ENCODE measurements at regions not wholly inside any gene's neighbourhood (a gene's known extent, or its start where the extent isn't known, plus 50 kb on each side); places are given as distances from the start of the nearest gene placed in this dataset.

GRCh38 chr6:163668061-163668426, 253.5 kb downstream of the QKI start:
- DNase-seq = no peak

DNA sequence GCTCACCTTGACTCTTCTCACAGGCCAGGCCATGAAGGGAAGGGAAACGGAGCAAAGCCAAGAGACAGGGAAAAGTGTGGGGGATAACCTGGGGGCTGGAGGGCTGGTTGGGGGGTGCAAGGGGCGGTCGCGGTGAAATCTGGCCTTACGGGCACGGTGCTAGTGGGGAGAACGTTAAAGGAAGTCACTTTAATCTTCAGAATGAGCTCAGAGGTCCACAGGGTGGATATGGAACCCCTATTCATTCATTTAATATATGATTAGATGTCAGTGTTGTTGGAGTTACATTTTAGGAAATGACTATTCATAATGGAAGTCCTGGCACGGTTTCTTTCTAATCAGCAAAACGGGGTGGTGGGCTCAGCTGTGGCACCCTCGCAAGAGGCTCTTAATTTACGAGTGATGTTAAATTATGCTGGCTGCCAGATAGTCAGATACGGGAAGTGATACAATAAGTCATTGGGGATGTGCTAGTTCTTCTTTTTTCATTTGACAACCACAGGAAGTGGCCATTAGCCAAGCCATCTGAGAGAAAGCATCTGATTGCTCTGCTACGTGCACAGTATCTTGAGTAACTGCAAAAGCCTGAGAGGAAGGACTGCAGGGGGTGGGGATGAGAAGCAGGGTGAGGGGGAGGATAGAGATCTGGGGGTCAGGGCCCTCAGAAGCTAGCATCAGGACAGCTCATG, 253.0 kb downstream of the QKI start:
- peak in 2 of 5 experiments; percentile 17 to 43 for DNase-seq

GRCh38 chr6:163665464-163665863, 250.9 kb downstream of the QKI start:
- no peak for DNase-seq

DNA sequence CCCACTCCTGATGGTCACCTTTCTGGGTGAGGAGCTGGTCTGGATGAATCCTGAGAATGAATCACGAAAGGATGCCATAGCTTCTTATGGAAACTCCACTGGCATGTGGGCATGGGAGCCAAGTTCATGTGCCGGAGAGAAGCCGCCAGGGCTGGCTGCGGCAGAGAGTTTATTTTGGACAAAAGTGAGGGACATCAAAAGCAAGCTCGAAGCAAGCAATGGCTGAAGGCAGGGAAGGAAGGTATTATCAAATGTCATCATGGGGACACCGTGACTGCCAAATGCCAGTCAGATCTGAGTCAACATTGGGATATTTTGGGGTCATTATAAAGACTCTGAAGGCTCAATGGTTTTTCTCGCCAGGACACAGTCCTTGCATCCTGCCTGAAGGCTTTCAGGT, 249.1 kb downstream of the QKI start:
- DNase-seq = no peak

DNA sequence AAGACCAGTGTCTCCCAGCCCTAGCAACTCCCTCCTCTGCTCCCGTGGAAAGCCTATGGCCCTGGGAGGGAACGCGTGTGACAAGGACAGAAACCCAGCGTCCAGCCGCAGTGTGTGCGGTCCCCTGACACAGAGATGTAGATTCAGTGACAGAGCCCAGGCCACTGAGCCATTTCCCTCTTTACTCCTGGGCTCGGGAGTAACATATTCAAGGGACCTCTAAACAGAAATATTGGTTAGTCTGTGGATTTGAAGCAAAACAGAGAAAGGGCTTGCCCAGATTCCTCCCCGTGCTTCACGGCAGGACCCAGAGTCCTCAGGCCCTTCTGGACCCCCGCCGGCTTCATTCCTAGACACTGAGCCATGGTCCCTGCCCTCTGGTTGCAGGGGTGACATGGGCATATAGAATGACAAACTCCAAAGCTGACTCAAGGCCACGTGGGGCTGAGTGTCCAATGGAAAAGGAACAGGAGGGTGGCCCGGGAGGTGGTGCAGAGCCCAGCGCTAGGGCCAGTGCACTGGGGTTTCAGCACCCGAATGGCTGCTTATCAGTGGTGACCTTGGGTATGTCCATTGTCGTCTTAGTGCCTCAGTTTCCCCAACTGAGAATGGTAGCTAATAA, 248.2 kb downstream of the QKI start:
- no peak for DNase-seq

DNA sequence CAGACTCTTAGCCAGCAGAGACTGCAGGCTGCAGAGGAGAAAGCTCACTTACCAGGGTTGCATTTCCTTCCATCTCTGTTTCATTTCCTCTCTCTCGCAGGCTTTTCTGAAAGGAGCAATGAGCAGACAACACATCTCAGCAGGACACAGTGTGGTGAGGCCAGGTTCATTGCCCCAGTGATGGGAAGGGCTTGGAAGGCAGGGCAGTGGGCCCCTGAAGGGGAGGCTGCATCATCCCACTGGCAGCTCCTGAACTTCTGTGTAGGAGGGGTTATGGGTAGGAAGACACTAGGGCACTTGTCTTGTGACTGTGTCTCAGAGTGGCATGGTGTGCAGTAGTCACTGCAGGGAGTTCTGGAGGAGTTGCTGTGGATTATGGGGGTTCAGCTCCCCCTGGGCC, 246.8 kb downstream of the QKI start:
- DNase-seq = no peak

DNA sequence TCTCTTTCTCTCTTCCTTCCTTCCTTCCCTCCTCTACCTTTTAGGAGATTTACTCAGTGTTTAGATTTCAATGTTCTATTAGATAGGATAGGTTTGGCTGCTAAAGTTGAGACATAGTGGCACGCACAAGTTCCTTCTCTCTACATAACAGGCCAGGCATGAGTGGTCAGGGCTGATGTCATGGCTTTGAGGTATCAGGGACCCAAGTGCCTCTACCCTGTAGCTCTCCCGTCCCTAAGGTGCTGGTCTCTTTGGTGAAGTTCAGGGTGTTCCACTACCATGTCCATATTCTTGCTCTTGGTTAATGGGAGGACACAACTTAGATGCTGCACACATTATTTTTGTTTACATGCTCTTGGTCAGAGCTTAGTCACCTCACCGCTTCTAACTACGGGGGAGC, 245.3 kb downstream of the QKI start:
- no peak for DNase-seq

DNA sequence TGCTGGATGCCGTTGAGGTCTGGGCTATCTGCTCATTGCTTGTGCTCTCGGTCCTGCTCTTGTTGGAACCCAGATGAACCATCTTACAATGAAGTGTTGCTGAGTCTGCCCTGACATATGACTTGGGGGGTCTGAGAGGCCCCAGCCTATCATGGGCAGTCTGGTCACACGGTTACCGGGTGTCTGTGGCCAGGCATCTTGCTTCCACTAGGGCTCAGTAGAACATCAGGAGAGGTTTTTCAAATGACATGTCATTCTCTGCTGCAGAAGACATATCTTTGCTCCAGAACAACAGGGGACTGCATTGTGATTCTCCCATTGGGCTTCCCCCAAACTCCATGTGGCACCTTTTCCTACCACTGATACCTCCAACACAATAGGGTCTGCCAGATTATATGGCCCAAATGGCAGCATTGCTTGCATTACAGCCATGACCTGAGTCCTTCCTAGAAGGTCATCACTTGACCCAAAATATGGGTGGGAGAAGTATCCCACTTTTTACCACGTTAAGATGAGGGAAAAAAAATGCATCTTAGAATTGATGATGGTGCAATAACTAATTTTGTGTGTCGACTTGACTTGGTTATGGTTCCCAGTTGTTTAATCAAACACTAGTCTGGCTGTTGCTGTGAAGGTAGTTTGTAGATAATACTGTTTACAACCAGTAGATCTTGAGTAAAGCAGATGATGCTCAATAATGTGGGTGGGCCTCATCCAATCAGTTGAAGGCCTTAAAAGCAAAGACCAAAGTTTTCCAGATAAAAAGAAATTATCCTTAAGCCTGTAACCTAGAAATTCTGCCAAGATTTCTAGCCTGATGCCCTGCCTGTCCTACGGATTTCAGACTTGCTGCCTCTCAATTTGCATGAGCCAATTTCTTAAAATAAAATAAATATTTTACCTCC, 241.0 kb downstream of the QKI start:
- DNase-seq = no peak

DNA sequence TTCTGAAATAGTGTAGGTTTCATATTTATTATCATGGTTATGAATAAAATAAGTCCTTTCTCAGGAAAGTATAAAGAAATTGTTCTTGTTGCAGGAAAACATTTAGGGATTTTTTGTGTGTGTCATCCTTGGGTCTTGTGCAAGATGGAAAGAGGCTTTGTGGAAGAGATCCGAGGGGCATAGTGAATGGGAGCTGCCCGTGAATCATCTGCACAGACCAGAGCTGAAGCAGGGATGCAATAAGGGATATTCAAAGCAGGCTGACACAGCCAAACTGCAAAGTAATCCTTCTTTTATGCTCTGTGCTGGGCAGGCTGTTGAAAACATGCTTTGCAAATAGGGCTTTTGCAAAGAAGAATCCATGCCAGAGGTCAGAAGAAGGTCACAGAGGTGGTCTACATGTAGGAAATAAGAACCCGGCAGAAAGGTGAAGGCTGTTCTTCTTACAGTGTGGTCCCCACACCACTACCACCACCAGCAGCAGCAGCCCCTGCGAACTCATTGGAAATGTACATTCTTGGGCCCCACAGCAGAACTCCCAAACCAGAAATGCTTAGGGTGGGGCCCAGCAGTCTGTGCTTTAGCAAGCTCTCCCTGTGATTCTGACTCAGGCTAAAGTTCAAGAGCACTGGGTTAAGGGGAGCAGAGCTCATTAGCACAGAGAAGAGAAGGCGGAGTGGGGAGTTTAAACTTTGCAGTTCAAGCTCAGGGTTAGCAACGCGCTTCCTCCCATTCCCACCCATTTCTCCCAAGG, 237.6 kb downstream of the QKI start:
- DNase-seq = no peak

- DNase-seq = no peak
Observed at GRCh38 chr6:163651426-163651825, 236.9 kb downstream of the QKI start.

GRCh38 chr6:163648868-163649267, 234.3 kb downstream of the QKI start:
- DNase-seq = no peak

DNA sequence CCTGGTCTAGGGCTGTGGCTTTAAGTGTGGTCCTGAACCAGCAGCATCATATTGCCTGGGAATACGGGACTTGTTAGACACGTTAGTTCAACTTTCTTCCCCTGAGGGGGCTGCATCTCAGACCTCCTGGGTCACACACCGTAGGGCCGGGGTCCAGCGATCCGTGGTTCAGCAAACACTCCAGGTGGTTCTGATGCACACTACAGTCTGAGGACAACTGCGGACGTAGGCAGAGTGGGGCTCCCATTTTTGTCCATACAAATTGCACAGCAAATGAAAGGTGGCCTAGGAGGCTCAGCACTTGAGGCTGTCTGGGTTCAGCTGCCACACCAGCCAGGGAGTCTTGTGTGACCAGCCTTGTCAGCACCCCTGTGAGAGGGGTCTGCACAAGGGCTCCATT, 233.1 kb downstream of the QKI start:
- DNase-seq = no peak

DNA sequence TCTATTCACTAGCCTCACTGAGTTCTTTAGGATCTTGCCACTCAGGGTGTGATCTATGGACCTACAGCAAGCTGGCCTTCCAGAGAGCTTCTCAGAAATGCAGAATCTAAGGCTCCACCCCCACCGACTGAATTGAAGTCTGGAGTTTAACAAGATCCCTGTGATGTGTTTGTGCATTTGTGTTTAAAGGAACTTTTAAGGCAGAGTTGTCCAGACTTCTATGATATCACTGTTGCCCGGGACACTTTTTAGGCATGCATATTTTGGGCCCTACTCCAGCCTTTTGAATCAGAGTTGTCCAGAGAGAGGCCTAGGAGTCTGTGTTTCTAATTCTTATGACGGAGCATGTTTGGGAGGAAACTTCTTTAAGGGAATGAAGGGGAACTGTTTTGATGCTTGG, 232.3 kb downstream of the QKI start:
- DNase-seq = no peak

DNA sequence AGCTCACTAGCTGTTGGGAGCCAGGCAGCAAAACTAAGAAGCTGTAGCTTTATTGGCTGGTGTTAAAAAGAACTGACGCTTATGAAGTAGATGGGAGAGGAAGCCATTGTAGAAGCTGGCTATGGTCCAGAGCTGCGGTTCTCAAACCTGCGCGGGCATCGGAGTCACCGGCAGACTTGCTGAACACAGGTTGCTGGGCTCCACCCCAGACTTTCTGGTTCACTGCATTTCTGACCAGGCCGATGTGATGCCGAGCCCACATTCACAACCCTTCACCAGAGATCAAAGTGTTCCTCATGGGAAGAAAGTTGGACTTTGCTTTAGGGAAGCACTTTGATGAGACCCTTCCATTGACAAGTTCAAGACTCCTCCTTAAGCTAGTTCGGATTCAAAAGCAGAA, 231.6 kb downstream of the QKI start:
- no peak for DNase-seq

GRCh38 chr6:163645560-163645959, 231.0 kb downstream of the QKI start:
- DNase-seq = no peak

- DNase-seq = no peak
Observed at GRCh38 chr6:163643866-163644265, 229.3 kb downstream of the QKI start.

GRCh38 chr6:163641706-163642105, 227.2 kb downstream of the QKI start:
- no peak for DNase-seq

GRCh38 chr6:163640641-163641040, 226.1 kb downstream of the QKI start:
- no peak for DNase-seq

DNA sequence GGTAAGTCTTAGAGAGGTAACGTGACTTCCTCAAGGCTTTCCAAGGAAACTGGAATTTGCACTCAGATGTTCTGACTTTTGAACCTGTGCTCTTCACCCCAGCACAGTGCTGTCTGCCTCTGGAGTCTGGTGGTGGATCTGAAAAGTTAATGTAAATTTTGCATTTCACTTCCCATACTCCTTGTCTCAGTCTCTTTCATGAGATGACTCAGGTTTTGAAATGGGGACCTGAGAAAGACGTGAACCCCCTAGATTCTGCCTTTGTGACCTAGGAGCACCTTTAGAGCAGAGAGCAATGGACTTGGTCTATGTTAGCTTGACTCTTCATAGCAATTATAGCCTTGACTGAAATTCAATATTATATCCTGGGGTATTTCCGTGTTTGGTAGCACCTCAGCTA, 223.0 kb downstream of the QKI start:
- no peak for DNase-seq

DNA sequence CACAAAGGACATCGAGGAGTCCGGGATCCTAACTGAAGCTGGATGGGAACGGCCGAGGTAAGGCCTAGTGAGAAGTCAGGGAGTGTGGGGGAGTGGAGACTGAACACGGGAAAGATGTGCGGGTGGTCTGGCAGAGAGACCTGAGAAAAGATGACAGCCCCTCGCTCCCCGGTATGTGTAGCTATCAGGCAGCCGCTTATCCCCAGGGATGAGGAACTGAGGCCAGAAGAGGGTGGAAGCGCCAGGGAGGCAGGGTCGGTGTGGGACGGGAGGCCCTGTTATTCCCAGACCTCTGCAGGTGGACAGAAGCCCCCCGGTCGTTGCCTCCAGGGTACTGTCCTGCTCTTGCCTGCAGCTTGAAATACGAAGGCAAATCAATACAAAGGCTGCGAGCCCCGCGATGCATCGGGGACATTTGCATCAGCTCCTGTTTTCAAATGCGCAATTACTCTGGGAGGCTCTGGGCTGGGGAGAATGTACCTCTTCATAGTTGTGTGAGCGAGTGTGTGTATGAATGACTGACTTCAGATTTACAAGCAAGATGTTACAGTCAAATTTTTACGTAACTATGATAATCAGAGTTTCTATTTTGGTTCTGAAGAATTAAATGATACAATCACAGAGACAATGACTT, 221.3 kb downstream of the QKI start:
- no peak for DNase-seq

GRCh38 chr6:163635315-163635714, 220.8 kb downstream of the QKI start:
- no peak for DNase-seq
